Heart right ventricle (tissue), 16 donors: ENCODE measurements at regions not wholly inside any gene's neighbourhood (a gene's known extent, or its start where the extent isn't known, plus 50 kb on each side); places are given as distances from the start of the nearest gene placed in this dataset.
A peak's percentile ranks its signal among the peaks of the same experiment; 100 is the strongest.

Experiments
- ATAC-seq, 8 donors: fragments of 200-7000 bp; cut with Tn5 transposase; one replicate each; pipeline ENCODE4 v1.9.1; 2020; ENCODE audit warnings: mild to moderate bottlenecking in 8 of 8, moderate library complexity in 8 of 8, moderate number of reproducible peaks in 1 of 8
- DNase-seq, 2 donors: peaks; one replicate each; pipeline ENCODE4 v3.0.0-alpha.2; 2020
- H3K27ac ChIP-seq, 10 donors: fragments of 200-600 bp; sonication (generic) in 2 of 10; one replicate each; pipeline versions ENCODE4 v1.5.0 to v1.8.0; 2020 to 2022; ENCODE audit warnings: mild to moderate bottlenecking in 3 of 10
- H3K27me3 ChIP-seq, 7 donors: fragments of 200-600 bp; one replicate each; pipeline ENCODE4 v1.8.0; 2021 to 2022; ENCODE audit warnings: mild to moderate bottlenecking in 2 of 7
- H3K36me3 ChIP-seq, 9 donors: fragments of 200-600 bp; sonication (generic) in 1 of 9; one replicate each; pipeline versions ENCODE4 v1.5.0 to v1.8.0; 2020 to 2022; ENCODE audit warnings: mild to moderate bottlenecking in 2 of 9
- H3K4me1 ChIP-seq, 9 donors: fragments of 200-600 bp; sonication (generic) in 1 of 9; one replicate each; pipeline versions ENCODE4 v1.5.0 to v1.8.0; 2020 to 2022; ENCODE audit warnings: mild to moderate bottlenecking in 4 of 9
- H3K4me3 ChIP-seq, 10 donors: fragments of 200-600 bp; sonication (generic) in 2 of 10; one replicate each; pipeline versions ENCODE4 v1.5.0 to v1.8.0; 2020 to 2022; ENCODE audit warnings: mild to moderate bottlenecking in 7 of 10, moderate library complexity in 2 of 10
- H3K9me3 ChIP-seq, 11 donors: fragments of 200-600 bp in 10 of 11; sonication (generic) in 2 of 11; one replicate each; pipeline versions ENCODE4 v1.5.0 to v1.8.0; 2013 to 2022; ENCODE audit warnings: mild to moderate bottlenecking in 2 of 11, control low read depth in 1 of 11, moderate library complexity in 1 of 11
- WGBS, 2 donors: extraction: QIAGEN DNeasy Blood & Tissue Kit; methylation state at CpG; one replicate each; pipeline ENCODE4 v1.1.7; 2013; ENCODE audit warnings: inconsistent platforms in 1 of 2; 5-methylcytosine and 5-hydroxymethylcytosine counted together
- intact Hi-C, 10 donors: fragments of 100-400 bp; cut with DNase I; formaldehyde crosslinking; loops; one replicate each; pipeline versions ENCODE4 v1.11.1 to v1.14.2; 2022
- TF ChIP-seq, protein P1 (sequence below), 9 donors: fragments of 200-600 bp; sonication (generic) in 2 of 9; IDR thresholded peaks; one replicate each; pipeline versions ENCODE4 v1.5.0 to v1.8.0; 2021 to 2022; ENCODE audit warnings: antibody characterized with exemption in 9 of 9, mild to moderate bottlenecking in 5 of 9, moderate library complexity in 1 of 9
- donor health status: Arrhythmogenic right ventricular cardiomyopathy.
- donor health status: ischemic (EF 13 %, LVEDD 7.1; RV severe dilation, severe dysfunction).
- donor health status: healthy with polysubstance abuse.
- donor health status: DM: no; HTN: yes; CAD: no.
- donor health status: DM: no; HTN: no; CAD: no.
- donor health status: ischemic (EF 25% LVEDD 6.9; RV normal size, moderate dysfunction).
- donor health status: ischemic (EF 25% LVEDD 5.7; RV mildly dilated, moderate dysfunction).
- donor health status: healthy.
- donor health status: DM: yes; HTN: yes; CAD: no.
- donor health status: Ischemic cardiomyopathy.
- donor health status: ischemic (EF 35%, LVEDD 5.7; RV mildly dilated, moderate dysfunction).
- donor health status: nonischemic (EF 11% LVEDD 7.7; RV severe dilation, severe dysfunction).
- donor health status: DM: yes; HTN: yes; CAD: no.
- donor health status: PGD.
- donor health status: ischemic (EF 29% LVEDD 5.4; RV normal size, mild dysfunction).
- donor health status: nonischemic (EF 23%, LVEDD 6.1; RV moderate dilation, normal function).

DNA sequence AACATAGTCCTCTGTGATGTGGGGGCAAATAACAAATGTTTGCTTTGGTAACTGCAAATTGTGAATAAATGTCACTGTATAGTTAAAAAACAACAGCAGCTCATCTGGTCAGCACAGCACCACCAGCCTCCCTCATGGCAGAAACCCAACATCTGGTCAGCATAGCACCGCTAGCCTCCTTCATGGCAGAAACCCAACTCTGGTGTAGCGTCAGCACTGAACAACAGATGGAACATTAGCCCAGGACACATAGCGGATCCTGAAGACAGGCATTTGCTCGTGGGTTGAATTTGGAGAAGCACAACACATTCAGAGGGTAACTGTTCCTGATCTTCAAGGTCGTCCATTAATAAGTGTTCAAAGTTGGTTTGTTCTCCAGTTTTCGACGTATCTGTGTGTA is 265.9 kb downstream of the DLL1 start:
- no peaks in the 10 kb centered on the region for H3K36me3 ChIP-seq
- H3K4me3 ChIP-seq = no peak overlapping the region
- no peak overlapping the region for H3K27ac ChIP-seq
- H3K4me1 ChIP-seq = peaks cover 0 to 22% (median 7%) of the 10 kb centered on the region in 9 donors
- peaks cover 0 to 16% (median 12%) of the 10 kb centered on the region in 7 donors for H3K27me3 ChIP-seq
- H3K9me3 ChIP-seq = no peaks in the 10 kb centered on the region
- DNase-seq (peak in 1 of 2 donors; percentile 42), ATAC-seq (peak in 4 of 8 donors; percentile 13 to 78 (median 64))
- 45% methylated on average over 7 of the region's 7 CpGs for WGBS, 2 donors
- intact Hi-C loops = loop anchor here in 2 of 10 donors (5.0 to 10.0 kb wide), 2 partner anchors 267 to 270 kb away; partner anchors contain the start of gene DLL1 (in 2 of the 2)
- TF ChIP-seq, protein P1, sequence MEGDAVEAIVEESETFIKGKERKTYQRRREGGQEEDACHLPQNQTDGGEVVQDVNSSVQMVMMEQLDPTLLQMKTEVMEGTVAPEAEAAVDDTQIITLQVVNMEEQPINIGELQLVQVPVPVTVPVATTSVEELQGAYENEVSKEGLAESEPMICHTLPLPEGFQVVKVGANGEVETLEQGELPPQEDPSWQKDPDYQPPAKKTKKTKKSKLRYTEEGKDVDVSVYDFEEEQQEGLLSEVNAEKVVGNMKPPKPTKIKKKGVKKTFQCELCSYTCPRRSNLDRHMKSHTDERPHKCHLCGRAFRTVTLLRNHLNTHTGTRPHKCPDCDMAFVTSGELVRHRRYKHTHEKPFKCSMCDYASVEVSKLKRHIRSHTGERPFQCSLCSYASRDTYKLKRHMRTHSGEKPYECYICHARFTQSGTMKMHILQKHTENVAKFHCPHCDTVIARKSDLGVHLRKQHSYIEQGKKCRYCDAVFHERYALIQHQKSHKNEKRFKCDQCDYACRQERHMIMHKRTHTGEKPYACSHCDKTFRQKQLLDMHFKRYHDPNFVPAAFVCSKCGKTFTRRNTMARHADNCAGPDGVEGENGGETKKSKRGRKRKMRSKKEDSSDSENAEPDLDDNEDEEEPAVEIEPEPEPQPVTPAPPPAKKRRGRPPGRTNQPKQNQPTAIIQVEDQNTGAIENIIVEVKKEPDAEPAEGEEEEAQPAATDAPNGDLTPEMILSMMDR (IDR thresholded peaks at IDR 0.05) = no peak

DNA sequence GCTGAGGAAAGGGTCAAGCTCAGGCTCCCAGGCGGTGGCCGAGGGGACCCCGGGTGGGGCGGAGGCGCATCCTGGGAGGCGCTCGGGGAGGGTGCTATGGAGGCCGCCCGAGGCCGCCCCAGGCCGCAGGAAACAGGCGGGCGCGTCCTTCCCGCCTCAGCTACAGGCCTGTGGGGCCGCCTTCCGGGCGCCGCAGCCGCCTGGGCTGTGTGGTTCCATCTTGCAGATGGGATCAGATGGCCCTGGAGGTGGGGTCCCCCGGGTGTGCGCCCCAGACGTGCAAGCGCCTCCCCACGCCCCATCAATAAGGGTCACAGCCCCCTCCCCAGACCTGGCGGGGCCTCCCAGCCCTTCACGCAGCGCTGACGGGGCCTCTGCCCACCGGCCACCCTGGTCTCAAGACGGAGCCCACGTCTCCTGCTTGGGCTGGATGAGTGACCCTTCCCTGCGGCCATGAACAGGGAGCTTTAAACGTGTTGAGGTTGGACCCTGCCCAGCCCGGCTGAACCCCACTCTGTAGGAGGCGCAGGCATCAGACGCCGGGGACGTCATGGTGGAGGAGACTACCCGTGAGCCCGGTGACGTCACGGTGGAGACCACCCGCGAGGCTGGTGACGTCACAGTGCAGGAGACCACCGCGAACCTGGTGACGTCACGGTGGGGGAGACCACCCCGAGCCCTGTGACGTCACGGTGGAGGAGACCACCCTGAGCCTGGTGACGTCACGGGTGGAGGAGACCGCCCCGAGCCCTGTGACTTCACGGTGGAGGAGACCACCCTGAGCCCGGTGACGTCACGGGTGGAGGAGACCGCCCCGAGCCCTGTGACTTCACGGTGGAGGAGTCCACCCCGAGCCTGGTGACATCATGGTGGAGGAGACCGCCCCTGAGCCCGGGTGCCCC is 267.0 kb downstream of the DLL1 start:
- intact Hi-C loops = loop anchor here in 1 of 10 donors (10.0 kb wide), 1 partner anchor 271 kb away; the partner anchor contains the start of gene DLL1

DNA sequence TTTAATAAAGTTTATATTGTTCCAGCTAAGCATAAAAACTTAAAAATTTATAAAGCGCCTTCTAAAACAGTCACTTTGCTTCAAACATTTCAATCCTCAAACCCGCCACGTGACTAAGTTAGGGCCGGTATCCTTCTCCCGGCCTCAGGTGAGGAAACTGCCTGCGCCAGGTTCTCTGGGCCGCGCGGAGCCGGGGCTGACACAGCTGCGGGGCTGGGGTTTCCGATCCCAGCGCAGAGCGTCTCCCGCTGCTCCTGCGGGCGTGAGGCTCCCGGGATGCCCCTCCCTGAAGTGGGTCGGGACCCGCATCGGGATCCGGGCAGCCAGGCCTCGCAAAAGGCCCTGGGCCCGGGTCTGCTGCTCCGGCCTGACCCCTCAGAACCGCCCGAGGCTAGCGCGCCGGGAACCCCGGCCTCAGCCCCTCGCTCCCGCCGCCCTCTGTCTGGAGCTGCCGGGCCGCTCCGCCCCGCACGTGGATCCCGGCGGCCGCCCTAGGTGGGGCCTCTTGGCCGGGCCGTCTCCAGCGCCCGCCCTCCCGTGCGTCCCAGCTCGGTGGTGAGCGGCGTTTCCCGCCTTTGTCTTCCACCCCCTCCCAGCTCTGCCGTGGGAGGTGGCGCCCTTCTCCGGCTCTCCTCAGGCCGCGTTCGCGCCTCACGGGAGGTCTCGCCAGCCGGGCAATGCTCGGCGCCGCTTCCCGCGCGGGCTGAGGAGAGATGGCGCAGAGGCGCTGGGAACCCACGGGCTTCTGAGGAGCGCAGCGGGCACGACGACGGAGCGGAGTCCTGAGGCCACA is 267.9 kb downstream of the DLL1 start:
- WGBS, 2 donors = 22 to 29% methylated on average over 71 to 77 of the region's 77 CpGs
- DNase-seq = peak; percentile 58 to 67
- H3K4me3 ChIP-seq = peak overlapping the region in 9 of 10 donors; percentile 5 to 49 (median 36)

More for the DNA sequence above, 267.0 kb downstream of the DLL1 start:
- Histone ChIP-seq H3K4me3 (peak overlapping the region in 9 of 10 donors; percentile 5 to 49 (median 36)), H3K36me3 (no peaks in the 10 kb centered on the region), H3K9me3 (no peaks in the 10 kb centered on the region), H3K27ac (peak overlapping the region; percentile 65 to 94 (median 78)), H3K27me3 (peaks cover 0 to 16% (median 12%) of the 10 kb centered on the region in 7 donors), H3K4me1 (peaks cover 0 to 23% (median 10%) of the 10 kb centered on the region in 9 donors)
- TF ChIP-seq, protein P1 (IDR thresholded peaks at IDR 0.05) = peak in 2 of 9 donors; percentile 2 to 19
- peak; percentile 43 to 81 (median 67) for ATAC-seq
- WGBS, 2 donors = 82 to 92% methylated on average over 66 to 67 of the region's 67 CpGs
- peak in 1 of 2 donors; percentile 28 for DNase-seq

More for the DNA sequence above, 267.9 kb downstream of the DLL1 start:
- Histone ChIP-seq H3K9me3 (no peaks in the 10 kb centered on the region), H3K27ac (peak overlapping the region; percentile 65 to 94 (median 78)), H3K4me1 (peaks cover 0 to 23% (median 16%) of the 10 kb centered on the region in 9 donors), H3K27me3 (peaks cover 0 to 16% (median 12%) of the 10 kb centered on the region in 7 donors), H3K36me3 (no peaks in the 10 kb centered on the region)
- TF ChIP-seq, protein P1 (IDR thresholded peaks at IDR 0.05) = peak in 1 of 9 donors; percentile 24
- peak; percentile 65 to 90 (median 84) for ATAC-seq
- intact Hi-C loops = loop anchor here in 1 of 10 donors (10.0 kb wide), 1 partner anchor 272 kb away; the partner anchor contains the start of gene DLL1
